ENCODE measurements at regions not wholly inside any gene's neighbourhood (a gene's known extent, or its start where the extent isn't known, plus 50 kb on each side); places are given as distances from the start of the nearest gene placed in this dataset.

GRCh38 chr5:31124651-31125305 is 68.7 kb upstream of the CDH6 start:
- TF ChIP-seq CTCF (IDR thresholded peaks at IDR 0.05; ENCODE audit: low read depth, low read length, poor library complexity, severe bottlenecking), result no peak
- no peak for TF ChIP-seq EZH2phosphoT487 (IDR thresholded peaks at IDR 0.05; ENCODE audit: borderline replicate concordance, low read length)
